ENCODE measurements at regions not wholly inside any gene's neighbourhood (a gene's known extent, or its start where the extent isn't known, plus 50 kb on each side); places are given as distances from the start of the nearest gene placed in this dataset.

- ATAC-seq (replicated peaks) (no peak), DNase-seq (no peak)
- H3K36me3 Mint-ChIP-seq (ENCODE audit: insufficient read depth) = no peaks in the 10 kb centered on the region
- no peak overlapping the region for H3K27ac Mint-ChIP-seq
- H3K4me3 Mint-ChIP-seq = no peak overlapping the region
- H3K9me3 Mint-ChIP-seq = peaks cover 4 to 8% of the 10 kb centered on the region in 2 donors
- peaks cover 0 to 5% of the 10 kb centered on the region in 2 donors for H3K27me3 Mint-ChIP-seq
- H3K4me1 Mint-ChIP-seq (ENCODE audit: low read depth in 2 of 2) = no peaks in the 10 kb centered on the region
These were observed 168.3 kb upstream of the JAG1 start for GRCh38 chr20:10842116-10842515.

GRCh38 chr20:10843146-10843711 is 169.4 kb upstream of the JAG1 start:
- DNase-seq = no peak
- H3K27me3 Mint-ChIP-seq = peaks cover 0 to 5% of the 10 kb centered on the region in 2 donors
- ATAC-seq (replicated peaks) = no peak
- no peaks in the 10 kb centered on the region for H3K36me3 Mint-ChIP-seq (ENCODE audit: insufficient read depth)
- H3K9me3 Mint-ChIP-seq = peaks cover 4 to 8% of the 10 kb centered on the region in 2 donors
- H3K27ac Mint-ChIP-seq = no peak overlapping the region
- H3K4me1 Mint-ChIP-seq (ENCODE audit: low read depth in 2 of 2) = no peaks in the 10 kb centered on the region
- H3K4me3 Mint-ChIP-seq = no peak overlapping the region

GRCh38 chr20:10846766-10847165 is 173.0 kb upstream of the JAG1 start:
- Mint-ChIP-seq H3K27ac (no peak overlapping the region), H3K36me3 (ENCODE audit: insufficient read depth) (no peaks in the 10 kb centered on the region), H3K4me1 (ENCODE audit: low read depth in 2 of 2) (no peaks in the 10 kb centered on the region), H3K27me3 (peaks cover 0 to 5% of the 10 kb centered on the region in 2 donors), H3K4me3 (no peak overlapping the region), H3K9me3 (peaks cover 4 to 8% of the 10 kb centered on the region in 2 donors)
- DNase-seq (no peak), ATAC-seq (replicated peaks) (no peak)

- Mint-ChIP-seq H3K4me1 (ENCODE audit: low read depth in 2 of 2) (no peaks in the 10 kb centered on the region), H3K4me3 (no peak overlapping the region), H3K9me3 (peaks cover under 1 to 2% of the 10 kb centered on the region in 2 donors), H3K27ac (no peak overlapping the region), H3K36me3 (ENCODE audit: insufficient read depth) (no peaks in the 10 kb centered on the region), H3K27me3 (peaks cover 0 to 5% of the 10 kb centered on the region in 2 donors)
- no peak for DNase-seq
- ATAC-seq (replicated peaks) = no peak
These were observed 175.1 kb upstream of the JAG1 start for GRCh38 chr20:10848810-10849370.

- H3K9me3 Mint-ChIP-seq = peaks cover 0 to 2% of the 10 kb centered on the region in 2 donors
- no peak overlapping the region for H3K27ac Mint-ChIP-seq
- peaks cover 0 to 13% of the 10 kb centered on the region in 2 donors for H3K27me3 Mint-ChIP-seq
- no peak for DNase-seq
- no peaks in the 10 kb centered on the region for H3K4me1 Mint-ChIP-seq (ENCODE audit: low read depth in 2 of 2)
- no peak overlapping the region for H3K4me3 Mint-ChIP-seq
- ATAC-seq (replicated peaks) = no peak
- no peaks in the 10 kb centered on the region for H3K36me3 Mint-ChIP-seq (ENCODE audit: insufficient read depth)
These were observed 179.4 kb upstream of the JAG1 start for GRCh38 chr20:10853176-10853575.

GRCh38 chr20:10853731-10854130 is 179.9 kb upstream of the JAG1 start:
- Mint-ChIP-seq H3K4me3 (no peak overlapping the region), H3K36me3 (ENCODE audit: insufficient read depth) (no peaks in the 10 kb centered on the region), H3K4me1 (ENCODE audit: low read depth in 2 of 2) (no peaks in the 10 kb centered on the region), H3K27ac (no peak overlapping the region), H3K9me3 (no peaks in the 10 kb centered on the region), H3K27me3 (peaks cover 0 to 13% of the 10 kb centered on the region in 2 donors)
- DNase-seq = no peak
- ATAC-seq (replicated peaks) = no peak

- Mint-ChIP-seq H3K9me3 (peaks cover 0 to 4% of the 10 kb centered on the region in 2 donors), H3K36me3 (ENCODE audit: insufficient read depth) (no peaks in the 10 kb centered on the region), H3K4me3 (no peak overlapping the region), H3K27ac (no peak overlapping the region), H3K27me3 (peaks cover 0 to 13% of the 10 kb centered on the region in 2 donors), H3K4me1 (ENCODE audit: low read depth in 2 of 2) (no peaks in the 10 kb centered on the region)
- DNase-seq = no peak
- no peak for ATAC-seq (replicated peaks)
These were observed 181.2 kb upstream of the JAG1 start for GRCh38 chr20:10854976-10855375.

- DNase-seq (no peak), ATAC-seq (replicated peaks) (no peak)
- H3K27me3 Mint-ChIP-seq = peaks cover 0 to 13% of the 10 kb centered on the region in 2 donors
- H3K36me3 Mint-ChIP-seq (ENCODE audit: insufficient read depth) = no peaks in the 10 kb centered on the region
- no peak overlapping the region for H3K4me3 Mint-ChIP-seq
- H3K27ac Mint-ChIP-seq = no peak overlapping the region
- H3K4me1 Mint-ChIP-seq (ENCODE audit: low read depth in 2 of 2) = no peaks in the 10 kb centered on the region
- H3K9me3 Mint-ChIP-seq = peaks cover 0 to 11% of the 10 kb centered on the region in 2 donors
These were observed 182.0 kb upstream of the JAG1 start for GRCh38 chr20:10855778-10856177.

- no peak for DNase-seq
- Mint-ChIP-seq H3K4me1 (ENCODE audit: low read depth in 2 of 2) (no peaks in the 10 kb centered on the region), H3K27ac (no peak overlapping the region), H3K36me3 (ENCODE audit: insufficient read depth) (no peaks in the 10 kb centered on the region), H3K27me3 (peaks cover 0 to 13% of the 10 kb centered on the region in 2 donors), H3K4me3 (no peak overlapping the region), H3K9me3 (peaks cover 0 to 11% of the 10 kb centered on the region in 2 donors)
- no peak for ATAC-seq (replicated peaks)
These were observed 182.6 kb upstream of the JAG1 start for GRCh38 chr20:10856237-10857015.

- Mint-ChIP-seq H3K4me3 (no peak overlapping the region), H3K36me3 (ENCODE audit: insufficient read depth) (no peaks in the 10 kb centered on the region), H3K9me3 (peaks cover 0 to 11% of the 10 kb centered on the region in 2 donors), H3K27me3 (peaks cover 0 to 13% of the 10 kb centered on the region in 2 donors), H3K4me1 (ENCODE audit: low read depth in 2 of 2) (no peaks in the 10 kb centered on the region), H3K27ac (no peak overlapping the region)
- DNase-seq = no peak
- no peak for ATAC-seq (replicated peaks)
These were observed 183.7 kb upstream of the JAG1 start for GRCh38 chr20:10857352-10858070.

GRCh38 chr20:10861090-10861489 is 187.3 kb upstream of the JAG1 start:
- Mint-ChIP-seq H3K4me1 (ENCODE audit: low read depth in 2 of 2) (no peaks in the 10 kb centered on the region), H3K27me3 (peaks cover 0 to 1% of the 10 kb centered on the region in 2 donors), H3K4me3 (no peak overlapping the region), H3K27ac (no peak overlapping the region), H3K36me3 (ENCODE audit: insufficient read depth) (no peaks in the 10 kb centered on the region), H3K9me3 (peaks cover 0 to 19% of the 10 kb centered on the region in 2 donors)
- ATAC-seq (replicated peaks) = no peak
- no peak for DNase-seq

GRCh38 chr20:10861619-10862018 is 187.8 kb upstream of the JAG1 start:
- ATAC-seq (replicated peaks) (no peak), DNase-seq (no peak)
- H3K9me3 Mint-ChIP-seq = peaks cover 0 to 19% of the 10 kb centered on the region in 2 donors
- no peaks in the 10 kb centered on the region for H3K36me3 Mint-ChIP-seq (ENCODE audit: insufficient read depth)
- H3K27me3 Mint-ChIP-seq = no peaks in the 10 kb centered on the region
- H3K27ac Mint-ChIP-seq = no peak overlapping the region
- H3K4me3 Mint-ChIP-seq = no peak overlapping the region
- H3K4me1 Mint-ChIP-seq (ENCODE audit: low read depth in 2 of 2) = no peaks in the 10 kb centered on the region

GRCh38 chr20:10863337-10864060 is 189.7 kb upstream of the JAG1 start:
- Mint-ChIP-seq H3K36me3 (ENCODE audit: insufficient read depth) (no peaks in the 10 kb centered on the region), H3K4me1 (ENCODE audit: low read depth in 2 of 2) (no peaks in the 10 kb centered on the region), H3K9me3 (peaks cover 0 to 19% of the 10 kb centered on the region in 2 donors), H3K4me3 (no peak overlapping the region), H3K27me3 (no peaks in the 10 kb centered on the region), H3K27ac (no peak overlapping the region)
- DNase-seq (no peak), ATAC-seq (replicated peaks) (no peak)

Measured in effector memory CD8-positive, alpha-beta T cell (primary cell).